Loucy (cell line): ENCODE measurements at regions not wholly inside any gene's neighbourhood (a gene's known extent, or its start where the extent isn't known, plus 50 kb on each side); places are given as distances from the start of the nearest gene placed in this dataset.

Experiments
- EZH2phosphoT487 ChIP-seq: fragments of 200-600 bp; IDR thresholded peaks from 2 replicates; pipeline ENCODE4 v1.6.1; 2018; ENCODE audit warnings: antibody characterized with exemption, mild to moderate bottlenecking, moderate library complexity, borderline replicate concordance
- TF ChIP-seq, protein P1 (sequence below): fragments of 200-600 bp; sonication (generic); conservative IDR thresholded peaks from 2 replicates; pipeline ENCODE4 v1.5.1; 2014; ENCODE audit warnings: mild to moderate bottlenecking, antibody characterized with exemption, low read length

DNA sequence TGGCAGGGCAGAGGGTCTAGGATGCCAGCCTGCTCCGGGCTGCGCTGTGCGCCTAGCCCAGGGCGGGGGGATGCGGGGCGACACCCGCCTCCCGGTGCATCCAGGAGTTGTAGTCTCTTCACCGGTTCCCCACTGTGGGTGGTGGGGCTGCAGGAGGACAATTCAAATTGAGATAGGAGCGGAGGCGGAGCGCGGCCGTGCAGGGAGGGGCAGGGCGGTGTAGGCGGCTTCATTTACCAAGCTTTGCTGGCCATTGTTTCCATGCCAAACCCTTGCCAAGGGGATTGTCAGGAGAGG lies 2047.4 kb downstream of the TP53TG3F start:
- TF ChIP-seq, protein P1, sequence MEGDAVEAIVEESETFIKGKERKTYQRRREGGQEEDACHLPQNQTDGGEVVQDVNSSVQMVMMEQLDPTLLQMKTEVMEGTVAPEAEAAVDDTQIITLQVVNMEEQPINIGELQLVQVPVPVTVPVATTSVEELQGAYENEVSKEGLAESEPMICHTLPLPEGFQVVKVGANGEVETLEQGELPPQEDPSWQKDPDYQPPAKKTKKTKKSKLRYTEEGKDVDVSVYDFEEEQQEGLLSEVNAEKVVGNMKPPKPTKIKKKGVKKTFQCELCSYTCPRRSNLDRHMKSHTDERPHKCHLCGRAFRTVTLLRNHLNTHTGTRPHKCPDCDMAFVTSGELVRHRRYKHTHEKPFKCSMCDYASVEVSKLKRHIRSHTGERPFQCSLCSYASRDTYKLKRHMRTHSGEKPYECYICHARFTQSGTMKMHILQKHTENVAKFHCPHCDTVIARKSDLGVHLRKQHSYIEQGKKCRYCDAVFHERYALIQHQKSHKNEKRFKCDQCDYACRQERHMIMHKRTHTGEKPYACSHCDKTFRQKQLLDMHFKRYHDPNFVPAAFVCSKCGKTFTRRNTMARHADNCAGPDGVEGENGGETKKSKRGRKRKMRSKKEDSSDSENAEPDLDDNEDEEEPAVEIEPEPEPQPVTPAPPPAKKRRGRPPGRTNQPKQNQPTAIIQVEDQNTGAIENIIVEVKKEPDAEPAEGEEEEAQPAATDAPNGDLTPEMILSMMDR = no peak
- no peak for TF ChIP-seq EZH2phosphoT487
